ENCODE measurements at regions not wholly inside any gene's neighbourhood (a gene's known extent, or its start where the extent isn't known, plus 50 kb on each side); places are given as distances from the start of the nearest gene placed in this dataset.

DNA sequence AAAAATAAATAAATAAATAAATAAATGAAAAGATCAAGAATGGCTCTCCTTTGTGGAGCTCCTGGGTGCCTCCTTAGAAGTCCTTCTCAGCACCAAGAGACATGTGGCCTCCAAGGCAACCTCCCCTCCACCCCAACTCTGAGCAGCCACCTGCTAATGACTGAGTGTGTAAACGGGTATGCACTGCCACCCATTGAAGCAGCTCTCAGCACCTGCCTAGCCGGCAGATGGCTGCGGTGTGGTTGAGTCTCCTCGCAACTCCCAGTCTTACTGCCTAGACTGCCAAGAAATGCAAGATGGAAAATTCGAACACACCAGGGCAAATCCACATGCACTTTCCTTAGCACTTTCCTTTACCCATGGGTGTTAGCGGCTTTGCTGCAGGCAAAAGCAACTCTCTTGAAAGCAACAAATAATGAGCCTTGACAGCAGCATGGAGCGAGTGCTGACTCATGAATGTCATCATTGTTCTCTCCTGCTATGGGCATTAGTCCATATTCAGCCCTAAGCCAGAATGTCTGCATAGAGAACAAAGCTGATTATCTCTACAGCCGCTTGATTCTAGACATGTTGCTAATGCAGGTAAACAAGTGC is 913.9 kb upstream of the AUTS2 start:
- Histone ChIP-seq H3K4me2 (ENCODE audit: insufficient read depth in 1 of 2, low read depth in 2 of 2, low read length in 2 of 2) (no peak overlapping the region), H4K8ac (ENCODE audit: extremely low read depth, insufficient read depth, low read length) (no peak overlapping the region), H2BK12ac (ENCODE audit: low read depth, low read length) (peak overlapping the region; percentile 72; the same call in 1 of the 2 replicates), H2BK5ac (ENCODE audit: low read depth, low read length) (no peak overlapping the region), H2BK15ac (ENCODE audit: low read length) (no peak overlapping the region), H4K5ac (ENCODE audit: insufficient read length, low read depth, low read length) (no peak overlapping the region), H3K4me1 (replicated peaks in 1 of 4; ENCODE audit: control insufficient read depth in 3 of 4, insufficient read depth in 4 of 4, low read length in 3 of 4) (peaks cover 3 to 9% (median 7%) of the 10 kb centered on the region in 4 experiments; a peak in 5 of 7 replicates), H3K9ac (replicated peaks in 1 of 4; ENCODE audit: extremely low read depth in 1 of 4, low read depth in 3 of 4, low read length in 3 of 4) (no peak overlapping the region), H3K79me1 (ENCODE audit: low read depth, low read length) (no peaks in the 10 kb centered on the region), H3K23ac (ENCODE audit: insufficient read length) (no peak overlapping the region), H4K91ac (replicated peaks; ENCODE audit: insufficient read length, low read length) (no peak overlapping the region), H2AK5ac (ENCODE audit: low read depth, low read length) (no peak overlapping the region), H3K9me3 (ENCODE audit: insufficient read depth in 2 of 2, low read depth in 1 of 2, low read length in 1 of 2) (no peaks in the 10 kb centered on the region), H3K27me3 (replicated peaks in 1 of 4; ENCODE audit: control insufficient read depth in 3 of 4, extremely low read depth in 1 of 4, insufficient read depth in 3 of 4, low read length in 3 of 4) (no peaks in the 10 kb centered on the region), H2BK120ac (replicated peaks; ENCODE audit: low read depth, low read length) (no peak overlapping the region), H3K79me2 (ENCODE audit: control insufficient read depth in 1 of 2, insufficient read depth in 2 of 2, low read length in 2 of 2) (no peaks in the 10 kb centered on the region), H3K4ac (replicated peaks; ENCODE audit: insufficient read length, low read depth, low read length) (no peak overlapping the region), H3K14ac (ENCODE audit: insufficient read length) (no peak overlapping the region), H3K18ac (ENCODE audit: extremely low read depth, low read length) (no peak overlapping the region; the same call in 1 of the 2 replicates), H3K4me3 (ENCODE audit: extremely low read depth in 1 of 4, insufficient read depth in 2 of 4, low read depth in 3 of 4, low read length in 4 of 4) (no peak overlapping the region), H2BK20ac (ENCODE audit: low read length) (no peak overlapping the region), H2AFZ (ENCODE audit: low read length) (0 out of 2 replicates have a peak overlapping the region, but pooled peaks have one; percentile 15), H3K56ac (replicated peaks; ENCODE audit: insufficient read length, low read depth, low read length) (no peak overlapping the region), H3K23me2 (ENCODE audit: low read depth, low read length) (no peaks in the 10 kb centered on the region), H4K20me1 (replicated peaks in 1 of 2; ENCODE audit: control insufficient read depth in 1 of 2, insufficient read depth in 2 of 2, low read length in 2 of 2) (no peaks in the 10 kb centered on the region), H3K27ac (ENCODE audit: low read depth, low read length) (no peak overlapping the region), H3K36me3 (ENCODE audit: control insufficient read depth in 2 of 4, insufficient read depth in 4 of 4, low read length in 3 of 4) (no peaks in the 10 kb centered on the region)
- CTCF ChIA-PET (ENCODE audit: partially characterized antibody), result interaction anchor here (0.6 to 1.2 kb wide), 3 partner anchors 17 to 650 kb away, joined by 3 read pairs; no protein-coding TSS in a partner anchor
- DNase-seq (ENCODE audit: low read depth in 1 of 2, low spot score in 2 of 2) (no peak), FAIRE-seq (no peak)
- POLR2A ChIA-PET (ENCODE audit: partially characterized antibody), result no interaction called here
- 88% methylated on average over 8 of the region's 8 CpGs; no CpG with 5 or more reads in 1 of the 2 experiments for WGBS, 2 experiments (ENCODE audit: extremely low coverage in 1 of 2, insufficient coverage in 1 of 2, insufficient read length in 1 of 2, insufficient replicate concordance in 2 of 2, low coverage in 1 of 2, low lambda C conversion rate in 2 of 2, missing lambda C conversion rate in 1 of 2)
- TF ChIP-seq MAFK (IDR thresholded peaks at IDR 0.05; ENCODE audit: low read depth, low read length) (peak; percentile 55), POLR2AphosphoS5 (IDR thresholded peaks at IDR 0.05; ENCODE audit: low read depth, low read length) (no peak)

All from H1 (cell line).